GM11168 (cell line): ENCODE measurements at regions not wholly inside any gene's neighbourhood (a gene's known extent, or its start where the extent isn't known, plus 50 kb on each side); places are given as distances from the start of the nearest gene placed in this dataset.

Source experiments
- in situ Hi-C: fragments of 300-500 bp; cut with MboI; formaldehyde crosslinking; loops from one replicate; pipeline ENCODE4 v1.12.0; 2022; ENCODE audit warnings: low sequenced_read_pairs; ENCODE audit not compliant: unreplicated experiment

GRCh38 chr2:18122544-18123210 lies 244.2 kb downstream of the KCNS3 start:
- in situ Hi-C loops: no loop called here

- in situ Hi-C loops: no loop called here
Measured at GRCh38 chr2:18119883-18120282, 241.4 kb downstream of the KCNS3 start.

- in situ Hi-C loops: no loop called here
Measured at GRCh38 chr2:18118703-18119102, 240.2 kb downstream of the KCNS3 start.

- in situ Hi-C loops: no loop called here
Measured at GRCh38 chr2:18117592-18117991, 239.1 kb downstream of the KCNS3 start.

GRCh38 chr2:18110222-18110621 lies 231.8 kb downstream of the KCNS3 start:
- in situ Hi-C loops: no loop called here

- in situ Hi-C loops: no loop called here
Measured at GRCh38 chr2:18106841-18107240, 228.4 kb downstream of the KCNS3 start.

DNA sequence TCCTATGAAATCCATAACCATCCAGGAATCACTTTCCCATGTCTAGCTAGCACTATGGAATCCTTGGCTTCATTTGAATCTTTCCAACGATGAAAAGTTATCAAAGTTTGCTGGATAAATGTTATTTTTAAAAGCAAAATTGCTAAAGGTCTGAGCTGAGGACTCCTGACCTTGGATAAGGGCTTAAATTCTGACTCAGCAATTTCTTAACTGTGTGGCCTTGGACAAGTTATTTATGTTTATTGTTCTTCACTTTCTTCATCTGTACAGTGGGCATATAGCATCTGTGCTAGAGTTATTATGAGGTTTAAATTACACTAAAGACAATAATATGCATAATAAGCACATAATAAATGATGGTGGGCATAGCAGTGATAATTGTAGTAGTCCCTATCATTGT lies 227.5 kb downstream of the KCNS3 start:
- in situ Hi-C loops: no loop called here

DNA sequence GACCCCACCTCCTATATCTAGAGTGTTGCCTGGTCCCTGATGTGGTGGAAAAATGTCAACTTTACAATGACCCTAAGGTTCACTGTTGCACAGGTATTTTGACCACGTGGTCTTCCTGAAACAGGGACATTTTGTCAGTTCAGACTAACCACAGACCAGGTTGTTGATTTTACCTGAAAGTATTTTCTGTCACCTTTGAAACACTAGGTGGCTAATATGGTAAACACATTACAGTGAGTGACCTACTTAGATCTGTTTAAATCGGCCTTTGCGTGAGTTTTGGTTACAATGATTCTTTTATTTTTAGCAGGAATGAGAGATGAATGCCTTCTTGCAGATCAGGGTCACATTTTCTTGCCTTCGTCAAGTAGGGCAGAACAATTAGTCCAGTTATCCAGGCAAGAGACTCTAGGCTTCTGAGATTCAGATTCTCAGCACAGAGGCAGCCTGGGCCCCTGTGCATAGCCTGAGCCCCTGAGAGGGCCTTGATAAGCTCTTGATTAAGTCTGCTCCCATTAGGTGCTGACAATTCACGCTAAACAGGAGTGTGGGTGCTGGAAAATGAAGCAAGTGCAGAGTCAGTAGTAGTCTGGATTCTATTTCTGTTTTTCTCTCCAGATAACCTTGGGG lies 226.2 kb downstream of the KCNS3 start:
- in situ Hi-C loops: no loop called here

DNA sequence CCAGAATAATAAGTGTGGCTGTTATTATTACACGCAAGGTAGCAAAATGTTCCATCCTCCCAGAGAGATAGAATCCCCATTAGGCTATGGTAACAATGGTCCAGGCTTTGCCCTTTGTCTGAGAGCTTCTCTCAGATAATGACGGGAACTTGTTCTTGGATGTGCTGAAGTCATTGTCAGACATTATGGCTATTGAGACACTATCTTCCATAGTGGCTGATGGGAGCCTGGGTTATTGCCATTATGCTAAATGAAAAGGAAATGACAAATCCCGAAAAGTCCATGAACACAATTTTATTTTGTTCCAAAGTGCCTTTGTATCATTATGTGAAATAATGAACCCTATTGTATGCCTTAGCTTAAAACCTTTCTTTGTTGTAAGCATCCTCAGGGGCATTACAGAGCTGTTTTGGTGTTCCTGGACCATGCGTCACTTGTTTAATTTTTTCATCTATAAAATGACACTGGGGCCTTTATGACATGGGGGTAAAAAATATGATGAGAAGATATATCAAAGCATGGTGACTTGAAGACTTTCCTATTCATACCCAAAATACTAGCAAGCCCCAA lies 218.5 kb downstream of the KCNS3 start:
- in situ Hi-C loops: no loop called here

DNA sequence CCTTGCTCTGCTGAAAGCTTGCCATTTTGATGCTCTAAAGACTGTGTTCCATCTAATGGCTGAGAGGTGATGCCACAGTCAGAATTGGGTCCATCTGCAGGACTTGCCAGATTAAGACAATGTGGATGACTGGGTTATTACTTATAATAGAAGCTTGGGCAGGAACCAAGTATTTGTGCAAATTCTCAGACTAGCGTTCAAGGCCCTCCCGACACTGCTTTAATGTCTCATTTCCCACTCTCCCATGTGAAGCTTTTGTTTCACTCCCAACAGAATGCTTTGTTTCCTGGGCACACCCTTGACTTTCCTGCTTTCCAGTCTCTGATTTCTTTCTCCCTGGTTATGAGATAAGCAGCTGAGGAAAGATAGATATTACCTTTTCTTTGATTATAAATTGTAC lies 215.8 kb downstream of the KCNS3 start:
- in situ Hi-C loops: no loop called here

- in situ Hi-C loops: no loop called here
Measured at GRCh38 chr2:18093196-18093595, 214.7 kb downstream of the KCNS3 start.

DNA sequence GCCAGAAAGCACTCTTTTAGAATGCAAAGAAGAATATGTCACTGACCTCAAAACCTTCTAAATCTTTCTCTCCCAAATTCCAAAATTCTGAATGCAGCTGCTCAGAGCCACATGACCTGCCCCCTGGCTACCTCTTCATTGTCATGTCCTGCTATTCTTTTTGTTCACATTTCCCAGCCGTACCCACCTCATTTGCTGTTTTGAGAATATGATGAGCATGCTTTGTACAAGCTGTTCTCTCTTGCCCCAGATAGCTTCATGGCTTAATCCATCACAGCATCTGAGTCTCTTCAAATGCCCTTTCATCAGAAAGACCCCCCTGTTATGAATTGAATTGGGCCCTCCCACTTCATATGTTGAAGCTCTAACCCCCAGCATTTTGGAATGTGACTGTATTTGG lies 214.3 kb downstream of the KCNS3 start:
- in situ Hi-C loops: no loop called here

DNA sequence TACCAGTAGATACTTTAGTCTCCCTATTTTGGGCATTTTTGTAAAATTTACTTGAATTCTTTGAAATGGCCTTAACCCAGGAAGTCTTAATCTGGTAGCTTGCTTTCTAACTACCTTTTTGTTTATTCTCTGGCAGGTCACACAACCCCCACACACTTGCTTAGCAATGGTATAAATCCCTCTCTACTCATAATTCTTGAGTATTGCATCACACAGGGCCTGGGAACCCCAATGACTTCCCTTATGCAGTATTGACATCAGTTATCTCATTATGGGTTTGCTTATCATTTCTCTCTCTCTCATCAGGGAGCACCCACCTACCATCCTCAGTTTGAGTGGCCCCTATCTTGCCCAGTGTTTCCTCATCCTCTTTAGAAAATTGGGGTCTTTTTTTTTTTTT lies 207.1 kb downstream of the KCNS3 start:
- in situ Hi-C loops: no loop called here

- in situ Hi-C loops: no loop called here
Measured at GRCh38 chr2:18084376-18084775, 205.9 kb downstream of the KCNS3 start.

DNA sequence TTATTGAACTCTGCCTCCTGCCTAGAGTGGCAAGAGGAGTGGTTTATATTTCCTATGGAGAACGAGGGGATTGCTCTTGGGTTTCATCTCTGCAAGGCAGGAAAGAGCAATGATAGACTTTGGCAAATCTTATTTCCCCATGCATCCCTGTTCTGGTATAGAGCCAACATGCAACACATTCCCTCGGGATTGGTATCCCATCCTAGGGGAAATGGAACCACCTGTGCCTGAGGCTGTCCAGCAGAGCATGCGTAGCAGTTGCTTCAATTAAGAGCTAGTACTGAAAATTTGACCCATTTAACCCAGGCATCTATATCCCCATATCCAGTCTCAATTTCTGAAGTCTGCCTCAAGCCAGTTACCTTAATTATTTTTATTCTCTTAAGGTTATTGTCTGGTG lies 205.3 kb downstream of the KCNS3 start:
- in situ Hi-C loops: no loop called here

GRCh38 chr2:18078216-18078615 lies 199.7 kb downstream of the KCNS3 start:
- in situ Hi-C loops: no loop called here

DNA sequence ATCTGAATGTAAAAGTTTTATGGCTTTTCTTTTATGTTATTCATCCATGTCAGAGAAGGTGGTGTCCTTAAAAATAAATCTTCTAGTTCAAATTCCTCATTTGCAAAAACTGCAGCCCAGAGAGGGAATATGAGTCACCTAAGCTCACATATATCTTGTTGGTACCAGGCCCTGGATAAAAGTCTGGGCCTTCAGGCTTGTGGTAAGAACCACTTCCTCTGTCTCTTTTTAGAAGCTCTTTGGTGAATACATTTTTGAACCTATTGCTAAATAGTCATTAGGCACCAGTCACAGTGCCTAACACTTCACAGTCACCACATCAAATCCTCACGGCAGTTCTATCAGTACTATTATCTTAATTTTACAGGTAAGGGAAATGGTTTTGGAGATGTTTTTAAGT lies 199.2 kb downstream of the KCNS3 start:
- in situ Hi-C loops: no loop called here

GRCh38 chr2:18077231-18077630 lies 198.8 kb downstream of the KCNS3 start:
- in situ Hi-C loops: no loop called here

GRCh38 chr2:18074476-18074875 lies 196.0 kb downstream of the KCNS3 start:
- in situ Hi-C loops: no loop called here

- in situ Hi-C loops: no loop called here
Measured at GRCh38 chr2:18073601-18074000, 195.1 kb downstream of the KCNS3 start.

- in situ Hi-C loops: no loop called here
Measured at GRCh38 chr2:18067588-18068384, 189.3 kb downstream of the KCNS3 start.
